ENCODE measurements at regions not wholly inside any gene's neighbourhood (a gene's known extent, or its start where the extent isn't known, plus 50 kb on each side); places are given as distances from the start of the nearest gene placed in this dataset.

DNA sequence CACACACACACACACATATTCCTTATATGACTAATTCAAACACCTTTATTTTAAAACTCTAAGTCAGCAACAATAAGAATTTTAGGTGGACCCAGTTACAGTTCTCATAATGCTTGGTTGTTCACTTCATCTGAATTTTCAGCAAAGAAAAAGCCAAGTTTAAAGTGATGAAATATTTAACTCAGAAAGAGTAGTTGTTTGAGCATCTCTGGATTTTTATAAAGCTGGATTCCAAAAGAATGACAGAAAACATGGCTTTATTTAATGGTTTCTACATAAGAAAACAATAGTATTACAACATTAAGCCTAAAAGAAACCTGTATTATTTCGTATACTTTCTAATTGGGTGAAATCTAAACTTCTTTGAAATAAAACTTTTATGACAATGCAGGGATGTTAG lies 54.2 kb upstream of the ADAMTS5 start:
- H3K9me3 ChIP-seq (ENCODE audit: severe bottlenecking): no peaks in the 10 kb centered on the region
- no peaks in the 10 kb centered on the region for H3K36me3 ChIP-seq
- DNase-seq: no peak
- TF ChIP-seq, protein P1, sequence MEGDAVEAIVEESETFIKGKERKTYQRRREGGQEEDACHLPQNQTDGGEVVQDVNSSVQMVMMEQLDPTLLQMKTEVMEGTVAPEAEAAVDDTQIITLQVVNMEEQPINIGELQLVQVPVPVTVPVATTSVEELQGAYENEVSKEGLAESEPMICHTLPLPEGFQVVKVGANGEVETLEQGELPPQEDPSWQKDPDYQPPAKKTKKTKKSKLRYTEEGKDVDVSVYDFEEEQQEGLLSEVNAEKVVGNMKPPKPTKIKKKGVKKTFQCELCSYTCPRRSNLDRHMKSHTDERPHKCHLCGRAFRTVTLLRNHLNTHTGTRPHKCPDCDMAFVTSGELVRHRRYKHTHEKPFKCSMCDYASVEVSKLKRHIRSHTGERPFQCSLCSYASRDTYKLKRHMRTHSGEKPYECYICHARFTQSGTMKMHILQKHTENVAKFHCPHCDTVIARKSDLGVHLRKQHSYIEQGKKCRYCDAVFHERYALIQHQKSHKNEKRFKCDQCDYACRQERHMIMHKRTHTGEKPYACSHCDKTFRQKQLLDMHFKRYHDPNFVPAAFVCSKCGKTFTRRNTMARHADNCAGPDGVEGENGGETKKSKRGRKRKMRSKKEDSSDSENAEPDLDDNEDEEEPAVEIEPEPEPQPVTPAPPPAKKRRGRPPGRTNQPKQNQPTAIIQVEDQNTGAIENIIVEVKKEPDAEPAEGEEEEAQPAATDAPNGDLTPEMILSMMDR (IDR thresholded peaks at IDR 0.05; ENCODE audit: low read depth, low read length): no peak
- H3K27me3 ChIP-seq (ENCODE audit: insufficient read depth, low read depth, severe bottlenecking): peaks cover 88% of the 10 kb centered on the region
- H3K27ac ChIP-seq: no peak overlapping the region
- H3K4me3 ChIP-seq (ENCODE audit: low read depth, low read length): no peak overlapping the region

DNA sequence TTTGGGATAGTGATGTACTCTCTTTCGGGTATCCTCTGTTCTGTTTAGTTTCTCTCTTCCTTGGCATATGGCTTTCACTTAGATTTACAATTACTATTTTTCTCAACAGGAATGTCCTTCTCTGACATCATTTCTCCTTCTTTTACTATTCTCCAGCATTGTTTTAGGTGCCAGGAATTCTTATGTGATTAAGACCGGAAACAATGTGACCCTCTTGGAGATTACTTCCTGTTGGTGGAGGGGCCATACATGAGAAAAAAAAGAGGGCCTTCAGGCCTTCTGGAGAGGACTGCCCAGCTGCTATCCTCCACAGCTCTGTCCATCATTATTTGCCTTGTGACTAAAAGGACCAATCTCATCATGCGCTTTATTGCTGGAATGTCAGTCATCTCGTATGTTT lies 50.4 kb upstream of the ADAMTS5 start:
- no peak for DNase-seq
- peaks cover 89% of the 10 kb centered on the region for H3K27me3 ChIP-seq (ENCODE audit: insufficient read depth, low read depth, severe bottlenecking)
- no peaks in the 10 kb centered on the region for H3K9me3 ChIP-seq (ENCODE audit: severe bottlenecking)
- no peaks in the 10 kb centered on the region for H3K36me3 ChIP-seq
- no peak overlapping the region for H3K27ac ChIP-seq
- TF ChIP-seq, protein P1 (IDR thresholded peaks at IDR 0.05; ENCODE audit: low read depth, low read length): no peak
- no peak overlapping the region for H3K4me3 ChIP-seq (ENCODE audit: low read depth, low read length)
